SW480 (cell line): ENCODE measurements at regions not wholly inside any gene's neighbourhood (a gene's known extent, or its start where the extent isn't known, plus 50 kb on each side); places are given as distances from the start of the nearest gene placed in this dataset.

Experiments
- DNase-seq: peaks from one replicate; pipeline ENCODE4 v3.0.0-alpha.2; 2016; ENCODE audit warnings: low spot score

GRCh38 chr7:25861601-25862260 lies 290.3 kb upstream of the NFE2L3 start:
- peak; percentile 48 for DNase-seq

GRCh38 chr7:25862261-25863004 lies 289.6 kb upstream of the NFE2L3 start:
- peak; percentile 100 for DNase-seq

DNA sequence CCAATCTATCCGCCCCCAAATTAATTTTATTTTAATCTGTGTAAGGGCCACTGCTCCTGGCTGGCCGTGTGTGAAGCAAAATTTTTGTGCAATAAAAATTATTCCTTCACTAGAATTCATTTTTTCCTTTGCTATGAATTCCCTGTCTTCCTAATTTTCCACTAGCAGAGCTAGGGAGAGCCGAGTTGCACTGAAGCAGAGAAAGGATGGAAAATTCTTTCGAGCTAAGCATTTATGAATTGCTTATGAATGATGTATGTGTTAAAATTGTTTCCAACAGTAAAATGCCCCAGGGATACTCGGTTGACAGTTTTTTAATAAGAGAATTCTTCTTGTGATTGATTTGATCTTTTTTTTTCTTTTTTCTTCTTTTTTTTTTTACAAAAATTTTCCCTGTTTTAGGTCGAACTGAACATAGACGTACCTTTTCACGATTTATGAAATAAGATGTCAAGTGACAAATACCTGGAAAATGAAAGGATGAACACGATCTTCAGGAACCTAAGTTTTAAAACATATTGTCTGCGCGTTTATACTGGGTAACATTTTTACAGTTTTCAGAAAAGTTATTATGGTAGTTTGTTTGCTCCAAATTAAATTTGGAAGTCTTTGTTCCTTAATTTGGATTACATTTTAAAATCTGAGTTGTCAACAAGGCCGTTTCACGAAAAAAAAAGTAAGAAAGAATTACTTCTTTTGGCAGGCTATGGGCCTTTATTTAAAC lies 288.8 kb upstream of the NFE2L3 start:
- no peak for DNase-seq

DNA sequence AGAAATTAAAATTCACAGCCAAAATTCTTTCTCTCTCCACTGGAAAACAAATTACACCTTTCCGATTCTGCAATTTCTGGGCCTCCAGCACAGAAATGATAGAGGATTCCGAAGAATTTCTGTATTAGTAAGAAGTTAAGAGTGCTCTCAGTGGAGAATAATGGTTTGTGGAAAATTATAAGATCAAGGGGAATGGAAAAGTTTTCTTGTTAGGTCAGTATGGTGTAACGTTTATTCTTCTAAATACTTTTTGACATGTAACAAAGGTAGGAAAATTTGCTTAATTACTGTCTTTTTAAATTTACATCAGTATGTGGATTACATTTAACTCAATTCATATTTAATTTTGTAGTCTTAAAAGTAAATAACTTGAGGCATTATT lies 288.3 kb upstream of the NFE2L3 start:
- no peak for DNase-seq

- no peak for DNase-seq
Measured at GRCh38 chr7:25864511-25864910, 287.5 kb upstream of the NFE2L3 start.

DNA sequence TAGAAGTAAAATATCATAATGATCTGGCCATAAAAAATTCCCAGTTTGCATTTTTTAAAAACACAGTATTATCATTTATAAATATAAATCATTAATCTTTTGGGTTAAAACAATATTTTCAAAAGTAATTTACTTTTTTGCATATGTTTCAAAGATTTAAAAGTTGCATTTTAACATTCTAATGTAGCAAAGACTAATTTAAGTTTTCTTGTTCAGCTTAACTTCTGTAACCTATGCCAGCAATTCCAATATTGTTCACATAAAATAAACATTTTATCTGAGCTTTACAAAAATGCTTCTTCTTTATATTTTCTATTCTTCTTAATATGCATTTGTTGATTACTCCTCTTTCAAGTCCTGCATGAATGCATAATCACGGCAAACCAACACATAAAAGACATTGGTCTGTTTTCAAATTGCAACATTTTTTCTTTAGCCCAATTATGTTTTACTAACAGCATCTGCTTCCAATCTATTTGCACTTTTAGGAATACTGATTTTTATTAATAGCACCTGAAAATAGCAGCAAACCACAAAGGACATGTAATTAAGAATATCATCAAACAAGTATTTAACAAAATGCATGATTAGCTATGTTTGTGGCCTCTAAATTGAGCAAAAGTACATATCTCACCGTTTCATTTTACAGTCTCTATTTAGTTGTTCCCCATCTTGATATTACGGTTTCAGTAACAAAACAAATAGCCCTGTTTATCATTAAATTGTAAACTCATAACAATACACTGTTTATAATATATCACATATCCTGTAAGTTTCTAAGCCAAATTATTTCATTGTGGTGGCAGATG lies 286.9 kb upstream of the NFE2L3 start:
- no peak for DNase-seq

- DNase-seq = no peak
Measured at GRCh38 chr7:25868509-25868908, 283.5 kb upstream of the NFE2L3 start.

- no peak for DNase-seq
Measured at GRCh38 chr7:25870574-25870973, 281.4 kb upstream of the NFE2L3 start.

- DNase-seq = no peak
Measured at GRCh38 chr7:25876092-25876491, 275.9 kb upstream of the NFE2L3 start.

- no peak for DNase-seq
Measured at GRCh38 chr7:25877802-25878789, 273.9 kb upstream of the NFE2L3 start.

DNA sequence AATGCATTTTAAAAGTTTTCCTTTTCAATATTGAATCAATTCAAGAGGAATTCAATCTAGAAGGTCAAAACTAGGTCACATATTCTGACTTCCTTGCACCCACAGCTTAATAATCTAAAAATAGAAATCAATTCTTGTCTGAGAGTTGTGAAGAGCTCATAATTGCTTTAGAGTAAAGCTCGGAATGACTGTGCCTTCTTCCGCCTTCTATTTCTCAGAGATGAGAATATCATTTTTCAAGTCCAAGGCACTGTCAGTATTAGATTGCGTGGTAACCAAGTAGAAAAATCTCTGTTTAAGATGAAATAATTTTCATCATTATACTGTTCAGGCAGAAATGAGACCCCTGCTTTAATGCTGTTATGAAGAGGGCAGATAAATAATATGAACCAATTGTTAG lies 272.2 kb upstream of the NFE2L3 start:
- no peak for DNase-seq

DNA sequence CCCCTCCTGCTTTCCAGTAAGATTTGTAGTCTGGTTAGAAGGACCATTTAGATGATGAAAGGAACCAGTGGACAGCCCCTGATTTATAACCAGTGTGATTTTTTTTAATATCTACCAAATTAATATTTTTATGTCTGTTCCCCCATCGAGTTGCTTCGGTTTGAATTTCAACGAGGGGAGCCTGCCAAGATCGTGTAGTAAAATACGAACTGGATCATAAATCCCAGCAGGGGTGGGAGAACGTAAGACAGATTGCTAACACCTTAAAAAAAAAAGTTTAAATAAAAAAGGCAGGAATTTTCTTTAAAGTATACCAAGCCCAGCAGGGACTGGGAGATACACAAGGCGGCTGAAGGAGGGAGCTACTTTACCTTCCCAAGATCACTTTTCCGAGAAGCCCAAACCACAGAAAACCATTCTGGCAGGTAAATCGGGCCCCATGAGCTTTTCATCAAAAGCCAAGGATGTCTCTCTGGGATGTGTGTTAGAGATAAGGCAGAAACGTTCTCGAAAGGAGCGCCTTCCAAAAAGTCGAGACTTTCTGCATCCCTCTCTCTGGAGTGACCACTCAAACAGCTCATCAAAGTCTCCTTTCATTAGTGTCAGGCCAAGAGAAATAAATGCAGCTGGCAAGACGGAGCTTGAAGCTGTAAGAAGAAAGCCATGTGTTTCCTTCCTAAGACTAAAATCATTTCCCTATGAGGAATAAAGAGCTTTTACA lies 270.5 kb upstream of the NFE2L3 start:
- no peak for DNase-seq

DNA sequence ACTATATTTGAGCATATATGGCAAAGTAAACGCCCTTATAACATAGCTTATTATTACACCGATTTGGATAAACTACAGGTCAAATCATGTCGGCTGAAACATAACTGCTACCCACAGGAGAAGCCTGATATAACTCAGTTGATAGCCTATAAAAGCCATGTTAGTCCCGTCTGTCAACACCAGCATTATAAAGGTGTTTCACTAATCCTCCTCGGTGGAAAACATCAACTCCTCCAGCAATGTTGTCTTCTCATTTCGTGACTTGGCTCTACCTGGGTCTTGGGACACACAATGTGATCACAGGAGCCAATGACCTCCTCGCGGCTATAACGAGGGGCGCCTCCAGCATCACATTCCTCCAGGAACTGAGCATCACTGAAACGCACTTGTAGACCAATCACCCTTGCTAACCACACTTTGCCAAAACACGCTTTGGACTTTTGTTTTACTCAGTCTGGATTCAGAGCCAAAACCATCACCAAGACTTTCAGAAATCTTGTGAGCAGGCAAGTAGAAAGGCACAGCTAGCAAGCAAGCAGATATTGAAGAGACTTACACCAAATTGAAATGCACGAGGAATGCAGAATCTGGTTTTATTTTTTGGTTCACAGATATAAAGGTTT lies 269.7 kb upstream of the NFE2L3 start:
- DNase-seq = no peak

DNA sequence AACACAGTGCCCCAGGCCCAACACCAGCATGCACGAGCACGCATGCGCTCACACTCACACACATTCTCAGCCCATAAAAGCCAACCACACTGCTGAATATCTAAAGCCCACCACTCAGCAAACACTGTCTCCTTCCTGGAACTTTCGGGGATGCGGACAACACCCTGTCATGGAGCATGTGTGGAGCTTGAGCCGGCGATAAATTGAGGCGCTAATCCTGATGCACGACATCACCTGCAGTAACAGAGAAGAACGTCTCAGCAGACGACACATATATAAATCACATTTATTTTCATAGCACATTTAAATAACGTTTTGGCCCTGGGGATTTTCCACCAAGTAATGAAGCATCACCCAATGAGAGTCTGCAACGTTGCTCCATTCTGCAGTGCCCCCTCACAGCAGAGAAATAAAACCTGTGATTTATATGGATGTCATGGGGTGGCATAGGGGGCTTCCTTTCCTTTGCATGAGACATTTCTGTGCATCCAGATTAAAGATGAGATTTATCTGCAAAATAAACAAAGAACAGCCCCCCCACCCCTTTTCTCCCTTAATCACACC lies 267.7 kb upstream of the NFE2L3 start:
- DNase-seq = no peak

- DNase-seq = no peak
Measured at GRCh38 chr7:25885057-25885576, 266.9 kb upstream of the NFE2L3 start.

GRCh38 chr7:25886387-25887240 lies 265.4 kb upstream of the NFE2L3 start:
- no peak for DNase-seq

GRCh38 chr7:25887266-25887665 lies 264.7 kb upstream of the NFE2L3 start:
- no peak for DNase-seq

DNA sequence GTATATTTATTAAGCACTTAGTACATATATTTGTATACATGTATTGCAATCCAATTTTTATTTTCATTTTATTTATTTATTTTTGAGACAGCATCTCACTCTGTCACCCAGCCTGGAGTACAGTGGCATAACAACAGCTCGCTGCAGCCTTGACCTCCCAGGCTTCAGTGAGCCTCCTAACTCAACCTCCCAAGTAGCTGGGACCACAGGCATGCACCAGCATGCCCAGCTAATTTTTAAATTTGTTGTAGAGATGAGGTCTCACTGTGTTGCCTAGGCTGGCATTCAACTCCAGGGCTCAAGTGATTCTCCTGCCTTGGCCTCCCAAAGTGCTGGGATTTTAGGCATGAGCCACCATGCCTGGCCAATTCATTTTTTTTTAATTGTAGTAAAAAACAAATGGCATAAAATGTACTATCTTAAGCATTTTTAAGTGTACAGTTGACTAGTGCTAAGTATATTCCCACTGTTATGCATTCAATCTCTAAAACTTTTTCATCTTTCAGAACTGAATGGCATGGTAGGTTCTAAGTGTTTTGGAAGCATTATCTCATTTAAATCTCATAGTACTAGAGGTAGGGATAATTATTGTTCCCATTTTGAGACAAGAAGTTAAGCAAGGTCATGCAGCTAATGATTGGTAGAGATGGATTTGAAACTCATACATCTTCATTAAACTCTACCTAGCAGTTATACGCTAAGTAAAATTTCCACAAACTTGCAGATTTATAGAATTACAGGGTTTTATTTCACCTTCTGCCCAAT lies 264.0 kb upstream of the NFE2L3 start:
- DNase-seq = no peak
